ENCODE measurements at regions not wholly inside any gene's neighbourhood (a gene's known extent, or its start where the extent isn't known, plus 50 kb on each side); places are given as distances from the start of the nearest gene placed in this dataset.
"Not testable (repeated sequence)": the region's sequence is repeated elsewhere in the genome, so short reads cannot be mapped to it uniquely, and the experiment has no call there.

- Histone ChIP-seq H3K27me3 (ENCODE audit: control insufficient read depth in 3 of 3, insufficient read depth in 3 of 3, low read depth in 1 of 3, low read length in 3 of 3) (no peaks in the 10 kb centered on the region), H3K27ac (replicated peaks; ENCODE audit: low read length) (no peak overlapping the region), H4K8ac (ENCODE audit: low read depth, low read length) (no peak overlapping the region), H3K4me2 (ENCODE audit: insufficient read depth, low read length, poor library complexity, severe bottlenecking) (no peak overlapping the region), H3K9ac (ENCODE audit: low read depth, low read length, poor library complexity) (no peak overlapping the region), H3K79me1 (ENCODE audit: low read depth, low read length) (no peaks in the 10 kb centered on the region), H2BK120ac (ENCODE audit: low read depth, low read length) (no peak overlapping the region), H3K18ac (ENCODE audit: low read length) (no peak overlapping the region), H3K23ac (ENCODE audit: low read depth, low read length, poor library complexity) (no peak overlapping the region), H4K91ac (ENCODE audit: low read depth, low read length, poor library complexity) (no peak overlapping the region), H2BK5ac (ENCODE audit: low read length) (no peak overlapping the region), H3K14ac (ENCODE audit: low read length) (no peak overlapping the region), H2AFZ (ENCODE audit: low read length) (no peak overlapping the region), H3K9me3 (replicated peaks in 1 of 2; ENCODE audit: control insufficient read depth in 2 of 2, insufficient read depth in 1 of 2, low read depth in 1 of 2, low read length in 2 of 2) (no peaks in the 10 kb centered on the region), H3K4me1 (ENCODE audit: control insufficient read depth in 2 of 2, insufficient read depth in 1 of 2, low read depth in 1 of 2, low read length in 2 of 2) (no peaks in the 10 kb centered on the region), H3K36me3 (replicated peaks in 1 of 2; ENCODE audit: control insufficient read depth in 2 of 2, insufficient read depth in 2 of 2, low read length in 2 of 2) (no peaks in the 10 kb centered on the region), H3K4ac (ENCODE audit: low read length) (no peak overlapping the region), H3K4me3 (ENCODE audit: low read length in 2 of 2) (no peak overlapping the region), H2AK5ac (ENCODE audit: low read depth, low read length) (no peak overlapping the region), H2BK15ac (ENCODE audit: low read length) (no peak overlapping the region), H2BK12ac (ENCODE audit: low read length) (no peak overlapping the region)
- no peak for DNase-seq (ENCODE audit: low spot score)
- no CpG with 5 or more reads among the region's 4 CpGs for WGBS, 2 donors (ENCODE audit: extremely low coverage in 2 of 2, insufficient read length in 2 of 2, insufficient replicate concordance in 1 of 2)
Observed at GRCh38 chr4:179165000-179165738, 1722.9 kb upstream of the AGA start.

GRCh38 chr4:179165862-179166261, 1723.6 kb upstream of the AGA start:
- no peak overlapping the region for H2BK120ac ChIP-seq (ENCODE audit: low read depth, low read length)
- no peaks in the 10 kb centered on the region for H3K27me3 ChIP-seq (ENCODE audit: control insufficient read depth in 3 of 3, insufficient read depth in 3 of 3, low read depth in 1 of 3, low read length in 3 of 3)
- H3K27ac ChIP-seq (replicated peaks; ENCODE audit: low read length): no peak overlapping the region
- H2BK5ac ChIP-seq (ENCODE audit: low read length): no peak overlapping the region
- H4K91ac ChIP-seq (ENCODE audit: low read depth, low read length, poor library complexity): no peak overlapping the region
- no peak overlapping the region for H3K23ac ChIP-seq (ENCODE audit: low read depth, low read length, poor library complexity)
- H2AK5ac ChIP-seq (ENCODE audit: low read depth, low read length): no peak overlapping the region
- no CpG with 5 or more reads among the region's 3 CpGs for WGBS, 2 donors (ENCODE audit: extremely low coverage in 2 of 2, insufficient read length in 2 of 2, insufficient replicate concordance in 1 of 2)
- no peaks in the 10 kb centered on the region for H3K36me3 ChIP-seq (replicated peaks in 1 of 2; ENCODE audit: control insufficient read depth in 2 of 2, insufficient read depth in 2 of 2, low read length in 2 of 2)
- no peaks in the 10 kb centered on the region for H3K4me1 ChIP-seq (ENCODE audit: control insufficient read depth in 2 of 2, insufficient read depth in 1 of 2, low read depth in 1 of 2, low read length in 2 of 2)
- H3K9ac ChIP-seq (ENCODE audit: low read depth, low read length, poor library complexity): no peak overlapping the region
- no peaks in the 10 kb centered on the region for H3K79me1 ChIP-seq (ENCODE audit: low read depth, low read length)
- no peak overlapping the region for H3K4me2 ChIP-seq (ENCODE audit: insufficient read depth, low read length, poor library complexity, severe bottlenecking)
- no peak overlapping the region for H2AFZ ChIP-seq (ENCODE audit: low read length)
- no peak overlapping the region for H2BK15ac ChIP-seq (ENCODE audit: low read length)
- no peak overlapping the region for H3K4ac ChIP-seq (ENCODE audit: low read length)
- DNase-seq (ENCODE audit: low spot score): no peak
- no peak overlapping the region for H4K8ac ChIP-seq (ENCODE audit: low read depth, low read length)
- no peak overlapping the region for H2BK12ac ChIP-seq (ENCODE audit: low read length)
- H3K4me3 ChIP-seq (ENCODE audit: low read length in 2 of 2): no peak overlapping the region
- H3K18ac ChIP-seq (ENCODE audit: low read length): no peak overlapping the region
- H3K14ac ChIP-seq (ENCODE audit: low read length): no peak overlapping the region
- H3K9me3 ChIP-seq (replicated peaks in 1 of 2; ENCODE audit: control insufficient read depth in 2 of 2, insufficient read depth in 1 of 2, low read depth in 1 of 2, low read length in 2 of 2): no peaks in the 10 kb centered on the region

DNA sequence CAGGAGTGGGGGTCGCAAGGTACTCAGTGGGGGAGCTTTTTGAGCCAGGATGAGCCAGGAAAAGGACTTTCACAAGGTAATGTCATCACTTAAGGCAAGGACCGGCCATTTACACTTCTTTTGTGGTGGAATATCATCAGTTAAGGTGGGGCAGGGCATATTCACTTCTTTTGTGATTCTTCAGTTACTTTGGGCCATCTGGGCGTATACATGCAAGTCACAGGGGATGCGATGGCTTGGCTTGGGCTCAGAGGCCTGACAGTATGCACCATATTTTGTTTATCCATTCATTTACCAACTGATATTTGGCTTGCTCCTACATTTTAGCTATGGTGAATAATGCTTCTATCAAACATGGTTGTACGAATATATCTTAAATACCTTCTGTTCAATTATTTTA, 1728.1 kb upstream of the AGA start:
- not testable (repeated sequence) for H2BK15ac ChIP-seq (ENCODE audit: low read length); H3K23ac ChIP-seq (ENCODE audit: low read depth, low read length, poor library complexity); DNase-seq (ENCODE audit: low spot score); H3K79me1 ChIP-seq (ENCODE audit: low read depth, low read length); H2BK120ac ChIP-seq (ENCODE audit: low read depth, low read length); H2BK12ac ChIP-seq (ENCODE audit: low read length); H3K27me3 ChIP-seq (ENCODE audit: control insufficient read depth in 3 of 3, insufficient read depth in 3 of 3, low read depth in 1 of 3, low read length in 3 of 3); H3K27ac ChIP-seq (replicated peaks; ENCODE audit: low read length); H3K9ac ChIP-seq (ENCODE audit: low read depth, low read length, poor library complexity); H3K4me1 ChIP-seq (ENCODE audit: control insufficient read depth in 2 of 2, insufficient read depth in 1 of 2, low read depth in 1 of 2, low read length in 2 of 2); H3K4ac ChIP-seq (ENCODE audit: low read length); H2AFZ ChIP-seq (ENCODE audit: low read length); H3K18ac ChIP-seq (ENCODE audit: low read length); H2BK5ac ChIP-seq (ENCODE audit: low read length); H3K4me3 ChIP-seq (ENCODE audit: low read length in 2 of 2); H3K36me3 ChIP-seq (replicated peaks in 1 of 2; ENCODE audit: control insufficient read depth in 2 of 2, insufficient read depth in 2 of 2, low read length in 2 of 2); H3K4me2 ChIP-seq (ENCODE audit: insufficient read depth, low read length, poor library complexity, severe bottlenecking); H4K91ac ChIP-seq (ENCODE audit: low read depth, low read length, poor library complexity); H3K9me3 ChIP-seq (replicated peaks in 1 of 2; ENCODE audit: control insufficient read depth in 2 of 2, insufficient read depth in 1 of 2, low read depth in 1 of 2, low read length in 2 of 2); H3K14ac ChIP-seq (ENCODE audit: low read length); H4K8ac ChIP-seq (ENCODE audit: low read depth, low read length); H2AK5ac ChIP-seq (ENCODE audit: low read depth, low read length)
- no CpG with 5 or more reads among the region's 5 CpGs for WGBS, 2 donors (ENCODE audit: extremely low coverage in 2 of 2, insufficient read length in 2 of 2, insufficient replicate concordance in 1 of 2)

GRCh38 chr4:179182741-179183140, 1740.5 kb upstream of the AGA start:
- Histone ChIP-seq H3K9ac (ENCODE audit: low read depth, low read length, poor library complexity) (no peak overlapping the region), H3K14ac (ENCODE audit: low read length) (no peak overlapping the region), H3K23ac (ENCODE audit: low read depth, low read length, poor library complexity) (no peak overlapping the region), H3K4me2 (ENCODE audit: insufficient read depth, low read length, poor library complexity, severe bottlenecking) (no peak overlapping the region), H3K18ac (ENCODE audit: low read length) (no peak overlapping the region), H2BK5ac (ENCODE audit: low read length) (no peak overlapping the region), H3K27ac (replicated peaks; ENCODE audit: low read length) (no peak overlapping the region), H3K4ac (ENCODE audit: low read length) (no peak overlapping the region), H2BK15ac (ENCODE audit: low read length) (no peak overlapping the region), H2BK12ac (ENCODE audit: low read length) (no peak overlapping the region), H2BK120ac (ENCODE audit: low read depth, low read length) (no peak overlapping the region), H4K8ac (ENCODE audit: low read depth, low read length) (no peak overlapping the region), H3K27me3 (ENCODE audit: control insufficient read depth in 3 of 3, insufficient read depth in 3 of 3, low read depth in 1 of 3, low read length in 3 of 3) (no peaks in the 10 kb centered on the region), H3K4me3 (ENCODE audit: low read length in 2 of 2) (no peak overlapping the region), H3K9me3 (replicated peaks in 1 of 2; ENCODE audit: control insufficient read depth in 2 of 2, insufficient read depth in 1 of 2, low read depth in 1 of 2, low read length in 2 of 2) (no peaks in the 10 kb centered on the region), H3K79me1 (ENCODE audit: low read depth, low read length) (no peaks in the 10 kb centered on the region), H2AK5ac (ENCODE audit: low read depth, low read length) (no peak overlapping the region), H4K91ac (ENCODE audit: low read depth, low read length, poor library complexity) (no peak overlapping the region), H3K4me1 (ENCODE audit: control insufficient read depth in 2 of 2, insufficient read depth in 1 of 2, low read depth in 1 of 2, low read length in 2 of 2) (no peaks in the 10 kb centered on the region), H2AFZ (ENCODE audit: low read length) (no peak overlapping the region), H3K36me3 (replicated peaks in 1 of 2; ENCODE audit: control insufficient read depth in 2 of 2, insufficient read depth in 2 of 2, low read length in 2 of 2) (no peaks in the 10 kb centered on the region)
- DNase-seq (ENCODE audit: low spot score): no peak

Data from neuronal stem cell (in vitro differentiated cells).